ENCODE measurements at regions not wholly inside any gene's neighbourhood (a gene's known extent, or its start where the extent isn't known, plus 50 kb on each side); places are given as distances from the start of the nearest gene placed in this dataset.

DNA sequence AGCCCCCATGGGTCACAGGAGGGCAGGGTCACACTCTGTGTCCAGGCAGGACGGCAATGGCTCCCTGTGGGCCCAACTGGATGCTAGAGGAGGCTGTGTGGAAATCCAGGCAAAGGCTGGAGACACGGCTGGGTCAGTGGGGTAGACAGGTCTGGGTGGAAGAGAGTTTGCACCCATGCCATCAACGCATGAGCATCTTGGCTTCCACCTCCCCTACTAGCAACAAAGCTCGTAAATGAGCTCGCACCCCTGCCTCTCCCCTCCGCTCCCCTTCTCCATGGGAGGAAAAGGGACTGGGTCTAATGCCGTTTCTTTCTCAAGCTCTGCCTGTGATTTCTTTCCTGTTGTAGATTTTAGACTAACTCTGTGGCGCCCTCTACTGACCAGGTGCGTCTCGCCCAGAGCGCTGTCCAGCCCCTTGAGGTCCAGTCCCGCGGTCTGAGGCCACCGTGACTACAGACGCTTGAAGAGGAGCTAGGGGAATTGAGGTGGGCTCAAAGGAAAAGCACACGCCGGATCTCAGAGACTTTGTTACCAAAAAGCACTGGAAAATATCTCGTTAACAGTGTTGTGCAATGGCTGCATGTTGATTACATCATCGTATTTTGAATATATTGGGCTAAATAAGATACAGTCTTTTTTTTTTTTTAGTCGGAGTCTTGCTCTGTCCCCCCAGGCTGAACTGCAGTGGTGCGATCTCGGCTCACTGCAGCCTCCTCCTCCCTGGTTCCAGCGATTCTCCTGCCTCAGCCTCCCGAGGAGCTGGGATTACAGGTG, 50.7 kb upstream of the USP29 start:
- Histone ChIP-seq H3K56ac (replicated peaks; ENCODE audit: insufficient read length, low read depth, low read length) (no peak overlapping the region), H4K8ac (ENCODE audit: extremely low read depth, insufficient read depth, low read length) (no peak overlapping the region), H4K20me1 (replicated peaks in 1 of 2; ENCODE audit: control insufficient read depth in 1 of 2, insufficient read depth in 2 of 2, low read length in 2 of 2) (no peaks in the 10 kb centered on the region), H3K4me3 (ENCODE audit: extremely low read depth in 1 of 4, insufficient read depth in 2 of 4, low read depth in 3 of 4, low read length in 4 of 4) (no peak overlapping the region), H3K18ac (ENCODE audit: extremely low read depth, low read length) (no peak overlapping the region), H3K9me3 (ENCODE audit: insufficient read depth in 2 of 2, low read depth in 1 of 2, low read length in 1 of 2) (peaks cover 57 to 85% of the 10 kb centered on the region in 2 experiments), H2BK5ac (ENCODE audit: low read depth, low read length) (no peak overlapping the region), H4K91ac (replicated peaks; ENCODE audit: insufficient read length, low read length) (no peak overlapping the region), H3K4ac (replicated peaks; ENCODE audit: insufficient read length, low read depth, low read length) (no peak overlapping the region), H2BK20ac (ENCODE audit: low read length) (no peak overlapping the region), H3K14ac (ENCODE audit: insufficient read length) (no peak overlapping the region), H2BK15ac (ENCODE audit: low read length) (no peak overlapping the region), H3K79me1 (ENCODE audit: low read depth, low read length) (no peaks in the 10 kb centered on the region), H2BK120ac (replicated peaks; ENCODE audit: low read depth, low read length) (no peak overlapping the region), H2AFZ (ENCODE audit: low read length) (no peak overlapping the region), H3K23me2 (ENCODE audit: low read depth, low read length) (no peaks in the 10 kb centered on the region), H2AK5ac (ENCODE audit: low read depth, low read length) (no peak overlapping the region), H3K27me3 (replicated peaks in 1 of 4; ENCODE audit: control insufficient read depth in 3 of 4, extremely low read depth in 1 of 4, insufficient read depth in 3 of 4, low read length in 3 of 4) (no peaks in the 10 kb centered on the region), H2BK12ac (ENCODE audit: low read depth, low read length) (no peak overlapping the region), H3K27ac (ENCODE audit: low read depth, low read length) (no peak overlapping the region), H3K4me1 (replicated peaks in 1 of 4; ENCODE audit: control insufficient read depth in 3 of 4, insufficient read depth in 4 of 4, low read length in 3 of 4) (no peaks in the 10 kb centered on the region; a peak in 1 of 7 replicates), H3K9ac (replicated peaks in 1 of 4; ENCODE audit: extremely low read depth in 1 of 4, low read depth in 3 of 4, low read length in 3 of 4) (no peak overlapping the region), H4K5ac (ENCODE audit: insufficient read length, low read depth, low read length) (no peak overlapping the region), H3K23ac (ENCODE audit: insufficient read length) (no peak overlapping the region), H3K36me3 (ENCODE audit: control insufficient read depth in 2 of 4, insufficient read depth in 4 of 4, low read length in 3 of 4) (no peaks in the 10 kb centered on the region), H3K79me2 (ENCODE audit: control insufficient read depth in 1 of 2, insufficient read depth in 2 of 2, low read length in 2 of 2) (no peaks in the 10 kb centered on the region), H3K4me2 (ENCODE audit: insufficient read depth in 1 of 2, low read depth in 2 of 2, low read length in 2 of 2) (no peak overlapping the region)
- DNase-seq (ENCODE audit: low read depth in 1 of 2, low spot score in 2 of 2) (peak in 1 of 2 experiments; percentile 47), FAIRE-seq (no peak)
- CTCF ChIA-PET (ENCODE audit: partially characterized antibody) = interaction anchor here (1.0 to 1.2 kb wide), 2 partner anchors 9 to 277 kb away, joined by 3 read pairs; no protein-coding TSS in a partner anchor
- WGBS, 2 experiments (ENCODE audit: extremely low coverage in 1 of 2, insufficient coverage in 1 of 2, insufficient read length in 1 of 2, insufficient replicate concordance in 2 of 2, low coverage in 1 of 2, low lambda C conversion rate in 2 of 2, missing lambda C conversion rate in 1 of 2) = 81% methylated on average over 24 of the region's 24 CpGs; no CpG with 5 or more reads in 1 of the 2 experiments
- TF ChIP-seq SRF (IDR thresholded peaks at IDR 0.05; ENCODE audit: low read depth, low read length) (no peak), HDAC6 (IDR thresholded peaks at IDR 0.05; ENCODE audit: low read depth, low read length) (no peak), TCF12 (IDR thresholded peaks at IDR 0.05; ENCODE audit: low read depth, low read length) (no peak), RAD21 (IDR thresholded peaks at IDR 0.05 in 1 of 2, conservative IDR thresholded peaks at IDR 0.05 in 1 of 2; ENCODE audit: low read depth in 2 of 2, low read length in 2 of 2) (peak; percentile 24 to 37)
- TF ChIP-seq, protein P1, sequence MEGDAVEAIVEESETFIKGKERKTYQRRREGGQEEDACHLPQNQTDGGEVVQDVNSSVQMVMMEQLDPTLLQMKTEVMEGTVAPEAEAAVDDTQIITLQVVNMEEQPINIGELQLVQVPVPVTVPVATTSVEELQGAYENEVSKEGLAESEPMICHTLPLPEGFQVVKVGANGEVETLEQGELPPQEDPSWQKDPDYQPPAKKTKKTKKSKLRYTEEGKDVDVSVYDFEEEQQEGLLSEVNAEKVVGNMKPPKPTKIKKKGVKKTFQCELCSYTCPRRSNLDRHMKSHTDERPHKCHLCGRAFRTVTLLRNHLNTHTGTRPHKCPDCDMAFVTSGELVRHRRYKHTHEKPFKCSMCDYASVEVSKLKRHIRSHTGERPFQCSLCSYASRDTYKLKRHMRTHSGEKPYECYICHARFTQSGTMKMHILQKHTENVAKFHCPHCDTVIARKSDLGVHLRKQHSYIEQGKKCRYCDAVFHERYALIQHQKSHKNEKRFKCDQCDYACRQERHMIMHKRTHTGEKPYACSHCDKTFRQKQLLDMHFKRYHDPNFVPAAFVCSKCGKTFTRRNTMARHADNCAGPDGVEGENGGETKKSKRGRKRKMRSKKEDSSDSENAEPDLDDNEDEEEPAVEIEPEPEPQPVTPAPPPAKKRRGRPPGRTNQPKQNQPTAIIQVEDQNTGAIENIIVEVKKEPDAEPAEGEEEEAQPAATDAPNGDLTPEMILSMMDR (IDR thresholded peaks at IDR 0.05; ENCODE audit: control extremely low read depth in 1 of 3, insufficient read depth in 1 of 3, low read depth in 1 of 3, low read length in 3 of 3) = peak; percentile 21 to 50 (median 36); a peak in 3 of 4 replicates
- POLR2A ChIA-PET (ENCODE audit: partially characterized antibody) = no interaction called here
